Kidney (tissue), 13 donors: ENCODE measurements at regions not wholly inside any gene's neighbourhood (a gene's known extent, or its start where the extent isn't known, plus 50 kb on each side); places are given as distances from the start of the nearest gene placed in this dataset.

Experiments
- DNase-seq, 5 donors: peaks; one replicate each; pipeline ENCODE4 v3.0.0-alpha.2; 2013 to 2020
- FAIRE-seq: peaks from 2 replicates; lab custom pipeline; 2012; peaks lifted over from hg19 to GRCh38; lab: Jason Lieb, UNC
- H3K27ac ChIP-seq, 2 donors: one replicate each; pipeline ENCODE4 v1.7.0; 2013; ENCODE audit warnings: low read depth in 2 of 2, low read length in 2 of 2, inconsistent platforms in 1 of 2
- H3K27me3 ChIP-seq: one replicate; pipeline ENCODE4 v1.7.1; 2013; ENCODE audit warnings: low read length, inconsistent platforms; ENCODE audit not compliant: control insufficient read depth, insufficient read depth
- H3K36me3 ChIP-seq, 3 donors: one replicate each; pipeline versions ENCODE4 v1.7.0 to v1.7.1; 2013; ENCODE audit warnings: low read length in 3 of 3, control low read depth in 1 of 3, inconsistent platforms in 1 of 3; ENCODE audit not compliant: insufficient read depth in 3 of 3, control insufficient read depth in 2 of 3
- H3K4me1 ChIP-seq, 3 donors: one replicate each; pipeline versions ENCODE4 v1.7.0 to v1.7.1; 2013; ENCODE audit warnings: low read length in 3 of 3, inconsistent platforms in 1 of 3, low read depth in 1 of 3; ENCODE audit not compliant: control insufficient read depth in 2 of 3, insufficient read depth in 2 of 3
- H3K4me3 ChIP-seq, 3 donors: one replicate each; pipeline versions ENCODE4 v1.7.0 to v1.8.1; 2013; ENCODE audit warnings: low read length in 3 of 3, control low read depth in 1 of 3, inconsistent platforms in 1 of 3
- H3K9ac ChIP-seq, 3 donors: one replicate each; pipeline versions ENCODE4 v1.7.0 to v1.7.1; 2013; ENCODE audit warnings: low read length in 3 of 3, control low read depth in 1 of 3, inconsistent platforms in 1 of 3
- H3K9me3 ChIP-seq, 3 donors: one replicate each; pipeline versions ENCODE4 v1.7.0 to v1.7.1; 2013; ENCODE audit warnings: low read length in 3 of 3, control low read depth in 1 of 3, inconsistent platforms in 1 of 3; ENCODE audit not compliant: control insufficient read depth in 2 of 3, insufficient read depth in 1 of 3
- intact Hi-C: fragments of 100-400 bp; cut with DNase I; formaldehyde crosslinking; loops from one replicate; pipeline ENCODE4 v1.11.1; 2022
- TF ChIP-seq, protein P1 (sequence below): IDR thresholded peaks from 3 replicates; pipeline ENCODE4 v1.5.1; 2012; ENCODE audit warnings: mild to moderate bottlenecking, moderate library complexity, borderline replicate concordance; ENCODE audit not compliant: insufficient read depth; ENCODE audit errors: extremely low read depth
- donor health status: control.
- donor health status: control.
- donor health status: control.
- donor health status: control.
- donor health status: control.
- donor health status: DM: yes; HTN: yes; CAD: no.
- donor health status: Normal renal cell carcinoma (clear cell type).

- Histone ChIP-seq H3K9me3 (no peaks in the 10 kb centered on the region), H3K27ac (no peak overlapping the region), H3K4me3 (no peak overlapping the region), H3K4me1 (no peaks in the 10 kb centered on the region), H3K9ac (no peak overlapping the region), H3K36me3 (no peaks in the 10 kb centered on the region), H3K27me3 (no peaks in the 10 kb centered on the region)
- TF ChIP-seq, protein P1, sequence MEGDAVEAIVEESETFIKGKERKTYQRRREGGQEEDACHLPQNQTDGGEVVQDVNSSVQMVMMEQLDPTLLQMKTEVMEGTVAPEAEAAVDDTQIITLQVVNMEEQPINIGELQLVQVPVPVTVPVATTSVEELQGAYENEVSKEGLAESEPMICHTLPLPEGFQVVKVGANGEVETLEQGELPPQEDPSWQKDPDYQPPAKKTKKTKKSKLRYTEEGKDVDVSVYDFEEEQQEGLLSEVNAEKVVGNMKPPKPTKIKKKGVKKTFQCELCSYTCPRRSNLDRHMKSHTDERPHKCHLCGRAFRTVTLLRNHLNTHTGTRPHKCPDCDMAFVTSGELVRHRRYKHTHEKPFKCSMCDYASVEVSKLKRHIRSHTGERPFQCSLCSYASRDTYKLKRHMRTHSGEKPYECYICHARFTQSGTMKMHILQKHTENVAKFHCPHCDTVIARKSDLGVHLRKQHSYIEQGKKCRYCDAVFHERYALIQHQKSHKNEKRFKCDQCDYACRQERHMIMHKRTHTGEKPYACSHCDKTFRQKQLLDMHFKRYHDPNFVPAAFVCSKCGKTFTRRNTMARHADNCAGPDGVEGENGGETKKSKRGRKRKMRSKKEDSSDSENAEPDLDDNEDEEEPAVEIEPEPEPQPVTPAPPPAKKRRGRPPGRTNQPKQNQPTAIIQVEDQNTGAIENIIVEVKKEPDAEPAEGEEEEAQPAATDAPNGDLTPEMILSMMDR = no peak
- FAIRE-seq = no peak
- DNase-seq = no peak
- intact Hi-C loops = no loop called here
These were observed 424.3 kb downstream of the MBD2 start for GRCh38 chr18:53800171-53800570.

- no peaks in the 10 kb centered on the region for H3K36me3 ChIP-seq
- peak in 1 of 5 donors; percentile 16 for DNase-seq
These were observed 425.3 kb downstream of the MBD2 start for GRCh38 chr18:53799134-53799533.

DNA sequence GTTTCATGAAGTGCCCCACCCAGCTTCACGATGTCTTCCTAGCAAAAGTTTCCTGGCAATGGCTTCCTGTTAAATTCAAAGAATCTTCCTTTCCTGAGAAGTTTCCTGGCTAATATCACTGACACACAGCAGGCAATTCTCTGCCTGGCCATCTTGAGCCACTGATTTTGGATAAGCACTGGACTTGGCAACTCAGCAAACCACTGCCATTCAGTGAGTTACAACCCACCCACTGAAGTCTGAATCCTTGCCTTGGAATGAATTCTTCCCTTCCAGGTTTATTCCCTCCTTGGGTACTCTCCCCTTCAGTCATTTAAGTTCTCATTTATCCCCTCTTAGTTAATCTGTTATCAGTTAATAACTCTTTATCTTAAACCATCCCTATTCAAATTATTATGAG, 426.0 kb downstream of the MBD2 start:
- TF ChIP-seq, protein P1 = no peak
- no peaks in the 10 kb centered on the region for H3K36me3 ChIP-seq
- DNase-seq (no peak), FAIRE-seq (no peak)
- no peak overlapping the region for H3K9ac ChIP-seq
- H3K27me3 ChIP-seq = no peaks in the 10 kb centered on the region
- H3K27ac ChIP-seq = no peak overlapping the region
- no peaks in the 10 kb centered on the region for H3K9me3 ChIP-seq
- no peak overlapping the region for H3K4me3 ChIP-seq
- H3K4me1 ChIP-seq = no peaks in the 10 kb centered on the region
- intact Hi-C loops = no loop called here

More at GRCh38 chr18:53799134-53799533, 425.3 kb downstream of the MBD2 start:
- FAIRE-seq = no peak
- H3K4me3 ChIP-seq = no peak overlapping the region
- intact Hi-C loops = no loop called here
- no peak overlapping the region for H3K9ac ChIP-seq
- no peak overlapping the region for H3K27ac ChIP-seq
- TF ChIP-seq, protein P1 = no peak
- no peaks in the 10 kb centered on the region for H3K4me1 ChIP-seq
- H3K27me3 ChIP-seq = no peaks in the 10 kb centered on the region
- H3K9me3 ChIP-seq = no peaks in the 10 kb centered on the region

- intact Hi-C loops = no loop called here
These were observed 426.4 kb downstream of the MBD2 start for GRCh38 chr18:53797998-53798495.

More at GRCh38 chr18:53797998-53798495, 426.4 kb downstream of the MBD2 start:
- Histone ChIP-seq H3K9ac (no peak overlapping the region), H3K27ac (no peak overlapping the region), H3K4me1 (no peaks in the 10 kb centered on the region), H3K36me3 (no peaks in the 10 kb centered on the region), H3K9me3 (no peaks in the 10 kb centered on the region), H3K27me3 (no peaks in the 10 kb centered on the region), H3K4me3 (no peak overlapping the region)
- FAIRE-seq (no peak), DNase-seq (no peak)
- TF ChIP-seq, protein P1 = no peak
